ENCODE measurements at regions not wholly inside any gene's neighbourhood (a gene's known extent, or its start where the extent isn't known, plus 50 kb on each side); places are given as distances from the start of the nearest gene placed in this dataset.

GRCh38 chr2:175662335-175662734 lies 339.7 kb downstream of the LNPK start:
- intact Hi-C loops (cut with DNase I), result no loop called here
- 75 to 89% (median 82%) methylated on average over 1 of the region's 1 CpG for WGBS, 4 donors
- peaks cover 0 to 16% (median 0%) of the 10 kb centered on the region in 9 donors for H3K27me3 ChIP-seq
- ATAC-seq (no peak), DNase-seq (no peak)
- no peaks in the 10 kb centered on the region for H3K4me1 ChIP-seq
- no peak overlapping the region for H3K27ac ChIP-seq
- no peaks in the 10 kb centered on the region for H3K9me3 ChIP-seq
- TF ChIP-seq POLR2A (IDR thresholded peaks at IDR 0.05), result no peak
- no peak overlapping the region for H3K4me3 ChIP-seq
- no peaks in the 10 kb centered on the region for H3K36me3 ChIP-seq

- ATAC-seq (no peak), DNase-seq (no peak)
- intact Hi-C loops (cut with DNase I), result no loop called here
- H3K9me3 ChIP-seq, result peaks cover 0 to 36% (median 5%) of the 10 kb centered on the region in 12 donors
- H3K36me3 ChIP-seq, result no peaks in the 10 kb centered on the region
- no peak overlapping the region for H3K4me3 ChIP-seq
- H3K4me1 ChIP-seq, result no peaks in the 10 kb centered on the region
- TF ChIP-seq POLR2A (IDR thresholded peaks at IDR 0.05), result no peak
- no peak for TF ChIP-seq CTCF (IDR thresholded peaks at IDR 0.05)
- no peak overlapping the region for H3K27ac ChIP-seq
- WGBS, 4 donors, result 0 to 42% (median 18%) methylated on average over 1 of the region's 1 CpG
- no peaks in the 10 kb centered on the region for H3K27me3 ChIP-seq
Observed at GRCh38 chr2:175648577-175649063, 353.4 kb downstream of the LNPK start.

- no peaks in the 10 kb centered on the region for H3K4me1 ChIP-seq
- DNase-seq (no peak), ATAC-seq (no peak)
- no peak overlapping the region for H3K4me3 ChIP-seq
- no peaks in the 10 kb centered on the region for H3K27me3 ChIP-seq
- intact Hi-C loops (cut with DNase I), result no loop called here
- no peaks in the 10 kb centered on the region for H3K36me3 ChIP-seq
- WGBS, 4 donors, result 90 to 96% (median 94%) methylated on average over 2 of the region's 2 CpGs
- peaks cover 0 to 26% (median 4%) of the 10 kb centered on the region in 12 donors for H3K9me3 ChIP-seq
- no peak for TF ChIP-seq CTCF (IDR thresholded peaks at IDR 0.05)
- TF ChIP-seq POLR2A (IDR thresholded peaks at IDR 0.05), result no peak
- no peak overlapping the region for H3K27ac ChIP-seq
Observed at GRCh38 chr2:175647058-175647457, 355.0 kb downstream of the LNPK start.

DNA sequence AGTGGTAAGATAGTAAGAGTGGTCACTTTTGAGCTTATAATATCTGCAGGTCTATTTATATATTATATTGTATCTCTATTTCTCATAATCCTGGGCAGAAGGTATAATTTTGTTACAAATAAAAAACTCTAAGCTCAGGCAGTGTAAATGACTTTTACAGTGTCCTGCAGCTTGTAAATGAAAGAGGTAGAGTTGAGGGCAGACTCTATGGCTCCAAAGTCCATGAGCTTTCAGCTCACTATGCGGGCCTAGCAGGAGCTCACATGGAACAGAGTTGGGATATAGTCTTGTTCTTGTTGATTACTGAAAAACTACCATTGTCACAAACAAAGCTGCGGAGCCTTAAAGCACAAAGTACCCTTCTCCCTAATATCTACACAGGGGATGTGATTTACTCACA lies 361.4 kb downstream of the LNPK start:
- ATAC-seq, result no peak
- Histone ChIP-seq H3K4me3 (no peak overlapping the region), H3K4me1 (no peaks in the 10 kb centered on the region), H3K27me3 (no peaks in the 10 kb centered on the region), H3K9me3 (no peaks in the 10 kb centered on the region), H3K36me3 (no peaks in the 10 kb centered on the region), H3K27ac (no peak overlapping the region)
- intact Hi-C loops (cut with DNase I), result no loop called here
- TF ChIP-seq POLR2A (IDR thresholded peaks at IDR 0.05), result no peak
- no peak for TF ChIP-seq CTCF (IDR thresholded peaks at IDR 0.05)
- DNase-seq, result no peak
- WGBS, 4 donors, result 91 to 94% (median 93%) methylated on average over 2 of the region's 2 CpGs

GRCh38 chr2:175633227-175633626 lies 368.8 kb downstream of the LNPK start:
- ATAC-seq (no peak), DNase-seq (no peak)
- intact Hi-C loops (cut with DNase I), result no loop called here
- no peak overlapping the region for H3K27ac ChIP-seq
- no peaks in the 10 kb centered on the region for H3K36me3 ChIP-seq
- WGBS, 4 donors, result 54 to 67% (median 59%) methylated on average over 2 of the region's 2 CpGs
- H3K4me3 ChIP-seq, result no peak overlapping the region
- no peak for TF ChIP-seq POLR2A (IDR thresholded peaks at IDR 0.05)
- no peak for TF ChIP-seq CTCF (IDR thresholded peaks at IDR 0.05)
- no peaks in the 10 kb centered on the region for H3K4me1 ChIP-seq
- H3K9me3 ChIP-seq, result peaks cover 0 to 4% (median 0%) of the 10 kb centered on the region in 12 donors
- H3K27me3 ChIP-seq, result peaks cover 0 to 8% (median 0%) of the 10 kb centered on the region in 9 donors
